HCT116 (cell line): ENCODE measurements at regions not wholly inside any gene's neighbourhood (a gene's known extent, or its start where the extent isn't known, plus 50 kb on each side); places are given as distances from the start of the nearest gene placed in this dataset.

Source experiments
- EZH2 ChIP-seq: fragments of 200-600 bp; sonication (generic); IDR thresholded peaks from 2 replicates; pipeline ENCODE4 v1.6.1; 2017; ENCODE audit warnings: antibody characterized with exemption, mixed run types
- EZH2phosphoT487 ChIP-seq: fragments of 200-600 bp; IDR thresholded peaks from 2 replicates; pipeline ENCODE4 v1.6.1; 2018; ENCODE audit warnings: antibody characterized with exemption, borderline replicate concordance
- POLR2A ChIP-seq: IDR thresholded peaks from 2 replicates; pipeline ENCODE4 v1.7.0; 2011; ENCODE audit warnings: borderline replicate concordance; ENCODE audit not compliant: insufficient read depth, insufficient read length; ENCODE audit errors: extremely low read depth
- POLR2AphosphoS5 ChIP-seq: IDR thresholded peaks from 2 replicates; pipeline ENCODE4 v1.6.1; 2011; ENCODE audit warnings: mild to moderate bottlenecking, low read depth, low read length, moderate library complexity
- YY1 ChIP-seq: IDR thresholded peaks from 2 replicates; pipeline ENCODE4 v1.6.1; 2011; ENCODE audit warnings: low read length, low read depth, moderate library complexity, mild to moderate bottlenecking; ENCODE audit not compliant: insufficient replicate concordance; ENCODE audit errors: extremely low read depth
- ZBTB33 ChIP-seq: IDR thresholded peaks from 2 replicates; pipeline ENCODE4 v1.6.1; 2011; ENCODE audit warnings: mild to moderate bottlenecking, low read length, moderate library complexity; ENCODE audit not compliant: insufficient replicate concordance; ENCODE audit errors: extremely low read depth
- TF ChIP-seq, protein P1 (sequence below): IDR thresholded peaks from 2 replicates; pipeline ENCODE4 v1.6.1; 2012
- TF ChIP-seq, protein P2 (sequence below), 3 experiments: fragments of 200-600 bp in 1 of 3; sonication (generic) in 1 of 3; IDR thresholded peaks in 2 of 3; conservative IDR thresholded peaks in 1 of 3; 2 replicates each; pipeline ENCODE4 v1.5.1; 2012 to 2017; ENCODE audit warnings: low read depth in 2 of 3, low read length in 2 of 3, antibody characterized with exemption in 1 of 3, borderline replicate concordance in 1 of 3, control low read depth in 1 of 3, mild to moderate bottlenecking in 1 of 3, mixed read lengths in 1 of 3, mixed run types in 1 of 3, moderate library complexity in 1 of 3; ENCODE audit not compliant: insufficient read depth in 1 of 3

DNA sequence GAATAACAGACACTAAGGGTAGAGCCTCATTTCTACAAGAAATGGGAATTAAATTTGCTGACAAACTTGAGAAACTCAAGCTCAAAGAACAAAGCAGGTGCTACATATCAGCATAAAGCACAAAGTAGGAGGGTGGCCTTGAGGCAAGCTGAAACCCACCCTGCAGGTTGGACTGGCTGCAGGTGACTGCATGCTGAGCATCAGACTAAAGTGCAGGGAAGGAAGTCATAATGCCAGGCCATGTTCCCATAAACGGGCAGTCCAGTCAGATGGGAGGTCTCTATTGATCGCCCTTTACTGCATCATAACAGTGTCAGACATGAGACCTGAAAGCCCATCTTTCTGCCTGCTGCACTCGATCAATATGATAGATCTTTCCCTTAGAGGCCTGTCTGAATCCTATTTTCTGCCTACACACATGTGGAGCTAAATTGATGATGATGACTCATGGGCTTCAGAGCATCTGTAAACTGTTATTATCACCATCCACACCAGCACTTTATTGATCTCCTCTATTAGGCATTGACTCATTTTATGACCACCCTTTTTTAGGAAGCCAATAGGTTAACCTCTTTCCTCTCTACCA, 224.5 kb upstream of the DDI1 start:
- TF ChIP-seq, protein P1, sequence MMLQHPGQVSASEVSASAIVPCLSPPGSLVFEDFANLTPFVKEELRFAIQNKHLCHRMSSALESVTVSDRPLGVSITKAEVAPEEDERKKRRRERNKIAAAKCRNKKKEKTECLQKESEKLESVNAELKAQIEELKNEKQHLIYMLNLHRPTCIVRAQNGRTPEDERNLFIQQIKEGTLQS = no peak
- no peak for TF ChIP-seq EZH2phosphoT487
- no peak for TF ChIP-seq POLR2A
- TF ChIP-seq, protein P2, sequence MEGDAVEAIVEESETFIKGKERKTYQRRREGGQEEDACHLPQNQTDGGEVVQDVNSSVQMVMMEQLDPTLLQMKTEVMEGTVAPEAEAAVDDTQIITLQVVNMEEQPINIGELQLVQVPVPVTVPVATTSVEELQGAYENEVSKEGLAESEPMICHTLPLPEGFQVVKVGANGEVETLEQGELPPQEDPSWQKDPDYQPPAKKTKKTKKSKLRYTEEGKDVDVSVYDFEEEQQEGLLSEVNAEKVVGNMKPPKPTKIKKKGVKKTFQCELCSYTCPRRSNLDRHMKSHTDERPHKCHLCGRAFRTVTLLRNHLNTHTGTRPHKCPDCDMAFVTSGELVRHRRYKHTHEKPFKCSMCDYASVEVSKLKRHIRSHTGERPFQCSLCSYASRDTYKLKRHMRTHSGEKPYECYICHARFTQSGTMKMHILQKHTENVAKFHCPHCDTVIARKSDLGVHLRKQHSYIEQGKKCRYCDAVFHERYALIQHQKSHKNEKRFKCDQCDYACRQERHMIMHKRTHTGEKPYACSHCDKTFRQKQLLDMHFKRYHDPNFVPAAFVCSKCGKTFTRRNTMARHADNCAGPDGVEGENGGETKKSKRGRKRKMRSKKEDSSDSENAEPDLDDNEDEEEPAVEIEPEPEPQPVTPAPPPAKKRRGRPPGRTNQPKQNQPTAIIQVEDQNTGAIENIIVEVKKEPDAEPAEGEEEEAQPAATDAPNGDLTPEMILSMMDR (IDR thresholded peaks at IDR 0.05 in 2 of 3, conservative IDR thresholded peaks at IDR 0.05 in 1 of 3; ENCODE audit: borderline replicate concordance in 1 of 3, insufficient read depth in 1 of 3, low read depth in 2 of 3, low read length in 2 of 3) = no peak
- TF ChIP-seq YY1 = no peak
- TF ChIP-seq EZH2 = no peak
- TF ChIP-seq ZBTB33 = no peak
- no peak for TF ChIP-seq POLR2AphosphoS5
